ENCODE measurements at regions not wholly inside any gene's neighbourhood (a gene's known extent, or its start where the extent isn't known, plus 50 kb on each side); places are given as distances from the start of the nearest gene placed in this dataset.

GRCh38 chr1:87669674-87670073 lies 341.0 kb downstream of the LMO4 start:
- no peak overlapping the region for H3K4me2 ChIP-seq (replicated peaks; ENCODE audit: extremely low read depth, low read length, poor library complexity, severe bottlenecking)
- no peak for DNase-seq
- no peaks in the 10 kb centered on the region for H3K9me3 ChIP-seq (replicated peaks in 1 of 2; ENCODE audit: control insufficient read depth in 1 of 2, insufficient read depth in 1 of 2, low read length in 2 of 2)
- no peak overlapping the region for H3K4me3 ChIP-seq (replicated peaks in 1 of 3; ENCODE audit: low read depth in 2 of 3, low read length in 3 of 3)
- no peaks in the 10 kb centered on the region for H3K36me3 ChIP-seq (replicated peaks in 1 of 2; ENCODE audit: control insufficient read depth in 1 of 2, insufficient read depth in 2 of 2, low read length in 2 of 2)
- H3K79me2 ChIP-seq (ENCODE audit: insufficient read depth, low read length), result no peaks in the 10 kb centered on the region
- intact Hi-C loops (cut with micrococcal nuclease), result no loop called here
- Mint-ChIP-seq H3K36me3 (no peaks in the 10 kb centered on the region), H3K4me1 (no peaks in the 10 kb centered on the region), H3K9me3 (peaks cover 0 to 9% (median 6%) of the 10 kb centered on the region in 7 donors), H3K27ac (no peak overlapping the region), H3K4me3 (no peak overlapping the region), H3K27me3 (ENCODE audit: low read depth in 3 of 3) (peaks cover 0 to 3% (median 0%) of the 10 kb centered on the region in 3 donors)
- TF ChIP-seq CTCF (IDR thresholded peaks at IDR 0.05), result no peak
- H3K27ac ChIP-seq (ENCODE audit: low read depth in 1 of 2, low read length in 2 of 2), result no peak overlapping the region
- H3K9ac ChIP-seq (ENCODE audit: insufficient read depth, low read length, poor library complexity, severe bottlenecking), result no peak overlapping the region
- no peaks in the 10 kb centered on the region for H4K20me1 ChIP-seq (ENCODE audit: insufficient read depth, low read length)
- no CpG with 5 or more reads among the region's 1 CpG for WGBS (ENCODE audit: insufficient coverage)
- no peak overlapping the region for H2AFZ ChIP-seq (ENCODE audit: insufficient read depth, low read depth, low read length, poor library complexity, severe bottlenecking)
- H3K4me1 ChIP-seq (ENCODE audit: control insufficient read depth in 1 of 2, insufficient read depth in 2 of 2, low read length in 2 of 2), result no peaks in the 10 kb centered on the region
- no peaks in the 10 kb centered on the region for H3K27me3 ChIP-seq (ENCODE audit: control insufficient read depth in 2 of 2, insufficient read depth in 2 of 2, low read length in 2 of 2)

GRCh38 chr1:87673309-87673708 lies 344.6 kb downstream of the LMO4 start:
- H4K20me1 ChIP-seq (ENCODE audit: insufficient read depth, low read length), result no peaks in the 10 kb centered on the region
- Mint-ChIP-seq H3K4me1 (no peaks in the 10 kb centered on the region), H3K9me3 (peaks cover 0 to 9% (median 5%) of the 10 kb centered on the region in 7 donors), H3K27ac (no peak overlapping the region), H3K27me3 (ENCODE audit: low read depth in 3 of 3) (peaks cover 0 to 3% (median 0%) of the 10 kb centered on the region in 3 donors), H3K4me3 (no peak overlapping the region), H3K36me3 (no peaks in the 10 kb centered on the region)
- H3K27ac ChIP-seq (ENCODE audit: low read depth in 1 of 2, low read length in 2 of 2), result no peak overlapping the region
- no peaks in the 10 kb centered on the region for H3K4me1 ChIP-seq (ENCODE audit: control insufficient read depth in 1 of 2, insufficient read depth in 2 of 2, low read length in 2 of 2)
- no peak overlapping the region for H3K4me2 ChIP-seq (replicated peaks; ENCODE audit: extremely low read depth, low read length, poor library complexity, severe bottlenecking)
- no peak overlapping the region for H2AFZ ChIP-seq (ENCODE audit: insufficient read depth, low read depth, low read length, poor library complexity, severe bottlenecking)
- H3K9ac ChIP-seq (ENCODE audit: insufficient read depth, low read length, poor library complexity, severe bottlenecking), result no peak overlapping the region
- no peaks in the 10 kb centered on the region for H3K79me2 ChIP-seq (ENCODE audit: insufficient read depth, low read length)
- no peak for DNase-seq
- H3K4me3 ChIP-seq (replicated peaks in 1 of 3; ENCODE audit: low read depth in 2 of 3, low read length in 3 of 3), result no peak overlapping the region
- no peak for TF ChIP-seq CTCF (IDR thresholded peaks at IDR 0.05)
- no peaks in the 10 kb centered on the region for H3K27me3 ChIP-seq (ENCODE audit: control insufficient read depth in 2 of 2, insufficient read depth in 2 of 2, low read length in 2 of 2)
- no CpG with 5 or more reads among the region's 5 CpGs for WGBS (ENCODE audit: insufficient coverage)
- no peaks in the 10 kb centered on the region for H3K9me3 ChIP-seq (replicated peaks in 1 of 2; ENCODE audit: control insufficient read depth in 1 of 2, insufficient read depth in 1 of 2, low read length in 2 of 2)
- no peaks in the 10 kb centered on the region for H3K36me3 ChIP-seq (replicated peaks in 1 of 2; ENCODE audit: control insufficient read depth in 1 of 2, insufficient read depth in 2 of 2, low read length in 2 of 2)
- intact Hi-C loops (cut with micrococcal nuclease), result no loop called here

Measured in CD14-positive monocyte (primary cell).